ENCODE measurements at regions not wholly inside any gene's neighbourhood (a gene's known extent, or its start where the extent isn't known, plus 50 kb on each side); places are given as distances from the start of the nearest gene placed in this dataset.
A peak's percentile ranks its signal among the peaks of the same experiment; 100 is the strongest.

DNA sequence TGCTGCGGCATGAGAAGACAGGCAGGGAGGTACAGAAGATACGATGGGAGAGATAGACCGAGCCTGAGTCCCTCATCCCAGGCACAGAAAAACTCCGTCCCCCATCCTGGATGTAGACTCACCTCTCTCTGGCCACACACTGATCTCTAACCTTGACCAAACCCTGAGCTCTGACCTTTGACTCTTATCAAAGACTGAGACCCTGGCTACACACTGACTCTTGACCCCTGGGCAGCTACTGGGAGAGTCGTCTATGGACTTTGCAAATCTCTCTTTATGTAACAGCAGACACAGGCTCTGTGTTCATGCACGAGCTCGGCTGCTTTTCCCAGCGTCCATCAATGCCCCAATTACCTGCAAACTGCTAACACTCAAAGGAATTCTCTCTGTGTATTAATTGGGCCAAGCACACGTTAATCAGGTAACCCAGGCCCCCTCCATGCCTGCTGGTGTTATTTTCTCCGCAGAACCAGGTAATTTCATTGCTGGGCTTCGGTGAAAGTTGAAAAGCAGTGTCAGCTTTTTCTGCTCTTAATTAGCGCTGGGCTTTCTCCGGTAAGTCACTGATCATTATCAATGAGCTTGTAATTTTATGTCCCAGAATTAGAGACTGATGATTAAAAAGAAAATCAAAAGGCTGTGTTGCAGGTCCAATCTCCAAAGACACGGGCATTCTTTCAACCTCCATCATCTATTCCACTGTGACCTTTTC is 179.4 kb upstream of the NLRP1 start:
- no peak for TF ChIP-seq TAF1 (IDR thresholded peaks at IDR 0.05; ENCODE audit: borderline replicate concordance, insufficient read depth, low read length)
- TF ChIP-seq, protein P1, sequence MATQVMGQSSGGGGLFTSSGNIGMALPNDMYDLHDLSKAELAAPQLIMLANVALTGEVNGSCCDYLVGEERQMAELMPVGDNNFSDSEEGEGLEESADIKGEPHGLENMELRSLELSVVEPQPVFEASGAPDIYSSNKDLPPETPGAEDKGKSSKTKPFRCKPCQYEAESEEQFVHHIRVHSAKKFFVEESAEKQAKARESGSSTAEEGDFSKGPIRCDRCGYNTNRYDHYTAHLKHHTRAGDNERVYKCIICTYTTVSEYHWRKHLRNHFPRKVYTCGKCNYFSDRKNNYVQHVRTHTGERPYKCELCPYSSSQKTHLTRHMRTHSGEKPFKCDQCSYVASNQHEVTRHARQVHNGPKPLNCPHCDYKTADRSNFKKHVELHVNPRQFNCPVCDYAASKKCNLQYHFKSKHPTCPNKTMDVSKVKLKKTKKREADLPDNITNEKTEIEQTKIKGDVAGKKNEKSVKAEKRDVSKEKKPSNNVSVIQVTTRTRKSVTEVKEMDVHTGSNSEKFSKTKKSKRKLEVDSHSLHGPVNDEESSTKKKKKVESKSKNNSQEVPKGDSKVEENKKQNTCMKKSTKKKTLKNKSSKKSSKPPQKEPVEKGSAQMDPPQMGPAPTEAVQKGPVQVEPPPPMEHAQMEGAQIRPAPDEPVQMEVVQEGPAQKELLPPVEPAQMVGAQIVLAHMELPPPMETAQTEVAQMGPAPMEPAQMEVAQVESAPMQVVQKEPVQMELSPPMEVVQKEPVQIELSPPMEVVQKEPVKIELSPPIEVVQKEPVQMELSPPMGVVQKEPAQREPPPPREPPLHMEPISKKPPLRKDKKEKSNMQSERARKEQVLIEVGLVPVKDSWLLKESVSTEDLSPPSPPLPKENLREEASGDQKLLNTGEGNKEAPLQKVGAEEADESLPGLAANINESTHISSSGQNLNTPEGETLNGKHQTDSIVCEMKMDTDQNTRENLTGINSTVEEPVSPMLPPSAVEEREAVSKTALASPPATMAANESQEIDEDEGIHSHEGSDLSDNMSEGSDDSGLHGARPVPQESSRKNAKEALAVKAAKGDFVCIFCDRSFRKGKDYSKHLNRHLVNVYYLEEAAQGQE (IDR thresholded peaks at IDR 0.05; ENCODE audit: insufficient read depth in 1 of 2, low read depth in 2 of 2, low read length in 2 of 2) = no peak
- TF ChIP-seq POLR2AphosphoS5 (IDR thresholded peaks at IDR 0.05; ENCODE audit: low read depth, low read length) = no peak
- TF ChIP-seq SIN3A (IDR thresholded peaks at IDR 0.05; ENCODE audit: borderline replicate concordance, insufficient read depth, low read length) = no peak
- TF ChIP-seq FOXP2 (optimal IDR thresholded peaks at IDR 0.05; ENCODE audit: borderline replicate concordance, extremely low read depth, extremely low read length, insufficient read depth) = no peak

DNA sequence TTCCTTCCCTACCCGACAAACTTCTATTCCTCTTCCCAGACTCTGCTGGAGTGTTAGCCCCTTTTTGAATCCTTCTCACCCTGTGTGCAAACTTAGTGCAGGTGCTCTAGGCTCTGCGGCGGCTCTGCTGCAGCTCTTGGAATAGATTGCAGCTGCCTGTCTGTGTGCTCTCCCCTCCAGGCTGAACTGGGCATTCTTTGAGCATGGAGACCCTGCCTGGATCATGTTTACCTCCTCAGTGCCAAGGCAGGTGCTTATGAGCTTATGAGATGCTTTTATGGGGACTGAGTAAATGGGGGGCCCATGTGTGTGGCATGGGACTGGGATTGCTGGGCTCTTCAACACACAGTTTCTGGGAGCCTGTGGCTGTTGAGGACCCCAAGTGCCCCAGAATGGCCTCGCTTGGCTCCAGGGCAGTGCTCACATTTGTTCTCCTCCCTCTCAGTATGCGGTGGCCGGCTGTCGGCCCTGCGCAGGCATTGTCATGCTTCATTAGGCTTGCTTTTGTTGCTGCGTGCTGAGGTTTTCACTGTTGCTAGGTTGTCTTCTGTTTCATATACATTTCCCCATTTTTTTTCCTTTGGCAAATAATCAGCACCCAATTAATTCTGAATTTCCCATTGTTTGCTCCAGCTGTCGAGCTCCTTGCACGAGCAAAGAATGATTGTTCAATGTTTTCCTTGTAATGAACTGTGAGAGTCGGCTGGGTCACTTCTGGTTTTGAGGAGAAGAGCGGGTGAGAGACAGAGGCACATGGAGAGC is 185.5 kb upstream of the NLRP1 start:
- TF ChIP-seq POLR2AphosphoS5 (IDR thresholded peaks at IDR 0.05; ENCODE audit: low read depth, low read length) = no peak; the same call in 1 of the 2 replicates
- no peak for TF ChIP-seq SIN3A (IDR thresholded peaks at IDR 0.05; ENCODE audit: borderline replicate concordance, insufficient read depth, low read length)
- TF ChIP-seq TAF1 (IDR thresholded peaks at IDR 0.05; ENCODE audit: borderline replicate concordance, insufficient read depth, low read length) = no peak
- TF ChIP-seq FOXP2 (optimal IDR thresholded peaks at IDR 0.05; ENCODE audit: borderline replicate concordance, extremely low read depth, extremely low read length, insufficient read depth) = no peak
- TF ChIP-seq, protein P1 (IDR thresholded peaks at IDR 0.05; ENCODE audit: insufficient read depth in 1 of 2, low read depth in 2 of 2, low read length in 2 of 2) = no peak

DNA sequence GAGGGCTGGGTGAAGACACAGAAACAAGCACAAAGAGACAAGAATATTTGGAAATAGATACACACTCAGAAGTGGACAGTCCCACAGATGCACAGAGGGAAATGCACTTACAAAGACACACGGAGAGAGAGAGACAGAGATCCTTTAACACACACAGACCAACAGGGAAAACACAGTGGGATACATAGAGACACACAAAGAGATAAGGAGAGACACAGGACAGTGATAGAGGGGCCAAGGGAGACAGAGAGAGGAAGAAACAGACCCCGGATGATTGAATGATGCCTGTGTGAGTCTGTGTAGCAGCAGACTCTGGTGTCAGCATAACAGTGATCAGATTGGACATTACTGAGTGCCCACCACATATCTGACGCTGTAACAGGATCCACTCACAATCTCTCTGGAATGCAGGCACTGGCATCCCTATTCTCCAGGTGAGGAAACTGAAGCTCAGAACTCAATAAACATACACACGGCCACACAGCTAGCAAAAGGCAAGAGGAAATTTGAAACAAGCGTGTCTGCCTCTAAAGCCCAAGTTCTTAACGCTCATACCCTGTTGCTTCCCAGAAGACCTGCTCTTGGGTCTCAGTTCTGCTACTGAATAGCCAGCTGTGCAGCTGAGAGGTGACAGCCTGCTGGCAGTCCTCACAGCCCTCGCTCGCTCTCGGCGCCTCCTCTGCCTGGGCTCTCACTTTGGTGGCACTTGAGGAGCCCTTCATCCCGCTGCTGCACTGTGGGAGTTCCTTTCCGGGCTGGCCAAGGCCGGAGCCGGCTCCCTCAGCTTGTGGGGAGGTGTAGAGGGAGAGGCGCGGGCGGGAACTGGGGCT is 186.3 kb upstream of the NLRP1 start:
- TF ChIP-seq SIN3A (IDR thresholded peaks at IDR 0.05; ENCODE audit: borderline replicate concordance, insufficient read depth, low read length) = no peak
- no peak for TF ChIP-seq TAF1 (IDR thresholded peaks at IDR 0.05; ENCODE audit: borderline replicate concordance, insufficient read depth, low read length)
- no peak for TF ChIP-seq POLR2AphosphoS5 (IDR thresholded peaks at IDR 0.05; ENCODE audit: low read depth, low read length)
- TF ChIP-seq FOXP2 (optimal IDR thresholded peaks at IDR 0.05; ENCODE audit: borderline replicate concordance, extremely low read depth, extremely low read length, insufficient read depth) = no peak
- TF ChIP-seq, protein P1 (IDR thresholded peaks at IDR 0.05; ENCODE audit: insufficient read depth in 1 of 2, low read depth in 2 of 2, low read length in 2 of 2) = no peak

DNA sequence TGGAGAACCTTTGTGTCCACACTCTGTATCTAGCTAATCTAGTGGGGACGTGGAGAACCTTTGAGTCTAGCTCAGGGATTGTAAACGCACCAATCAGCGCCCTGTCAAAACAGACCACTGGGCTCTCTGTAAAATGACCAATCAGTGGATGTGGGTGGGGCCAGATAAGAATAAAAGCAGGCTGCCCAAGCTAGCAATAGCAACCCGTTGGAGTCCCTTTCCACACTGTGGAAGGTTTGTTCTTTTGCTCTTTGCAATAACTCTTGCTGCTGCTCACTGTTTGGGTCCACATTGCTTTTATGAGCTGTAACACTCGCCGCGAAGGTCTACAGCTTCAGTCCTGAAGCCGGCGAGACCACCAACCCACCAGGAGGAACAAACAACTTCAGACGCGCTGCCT is 187.7 kb upstream of the NLRP1 start:
- TF ChIP-seq TAF1 (IDR thresholded peaks at IDR 0.05; ENCODE audit: borderline replicate concordance, insufficient read depth, low read length) = peak; percentile 84; the same call in 1 of the 2 replicates
- TF ChIP-seq POLR2AphosphoS5 (IDR thresholded peaks at IDR 0.05; ENCODE audit: low read depth, low read length) = peak; percentile 77

DNA sequence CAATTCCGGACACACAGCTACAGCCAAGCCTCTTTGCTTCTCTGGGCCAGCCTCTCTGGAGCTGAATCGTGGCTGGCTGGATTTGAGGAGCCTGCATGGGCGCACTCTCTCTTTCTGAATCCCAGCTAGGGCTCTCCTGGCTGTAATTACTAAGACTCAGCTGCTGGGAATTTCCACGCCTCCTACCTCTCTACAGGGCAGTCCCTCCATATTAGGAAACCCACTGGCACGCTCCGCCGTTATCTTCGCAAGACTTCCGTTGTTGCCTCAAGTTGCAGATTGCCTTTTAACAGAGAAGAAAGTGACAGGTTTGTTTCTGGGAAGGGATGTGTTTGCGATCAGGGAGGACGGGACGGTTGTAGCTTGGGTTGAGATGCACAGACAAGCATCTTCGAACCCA is 188.4 kb upstream of the NLRP1 start:
- no peak for TF ChIP-seq TAF1 (IDR thresholded peaks at IDR 0.05; ENCODE audit: borderline replicate concordance, insufficient read depth, low read length)
- peak; percentile 94 for TF ChIP-seq SIN3A (IDR thresholded peaks at IDR 0.05; ENCODE audit: borderline replicate concordance, insufficient read depth, low read length)
- TF ChIP-seq, protein P1 (IDR thresholded peaks at IDR 0.05; ENCODE audit: insufficient read depth in 1 of 2, low read depth in 2 of 2, low read length in 2 of 2) = peak in 1 of 2 experiments; percentile 57; a peak in 1 of 4 replicates
